ENCODE measurements at regions not wholly inside any gene's neighbourhood (a gene's known extent, or its start where the extent isn't known, plus 50 kb on each side); places are given as distances from the start of the nearest gene placed in this dataset.

GRCh38 chr5:74201334-74202081 is 439.0 kb downstream of the ENC1 start:
- Histone ChIP-seq H3K9ac (ENCODE audit: low read length) (no peak overlapping the region), H3K9me3 (ENCODE audit: control insufficient read depth, low read length) (no peaks in the 10 kb centered on the region), H3K4me1 (ENCODE audit: control insufficient read depth, insufficient read depth, low read length) (peaks cover 14% of the 10 kb centered on the region), H3K27me3 (replicated peaks; ENCODE audit: control insufficient read depth, insufficient read depth, low read length) (no peaks in the 10 kb centered on the region), H3K36me3 (ENCODE audit: control insufficient read depth, insufficient read depth, low read length, severe bottlenecking) (no peaks in the 10 kb centered on the region), H3K4me3 (ENCODE audit: low read length) (no peak overlapping the region)
- no peak for DNase-seq (ENCODE audit: low read depth)

DNA sequence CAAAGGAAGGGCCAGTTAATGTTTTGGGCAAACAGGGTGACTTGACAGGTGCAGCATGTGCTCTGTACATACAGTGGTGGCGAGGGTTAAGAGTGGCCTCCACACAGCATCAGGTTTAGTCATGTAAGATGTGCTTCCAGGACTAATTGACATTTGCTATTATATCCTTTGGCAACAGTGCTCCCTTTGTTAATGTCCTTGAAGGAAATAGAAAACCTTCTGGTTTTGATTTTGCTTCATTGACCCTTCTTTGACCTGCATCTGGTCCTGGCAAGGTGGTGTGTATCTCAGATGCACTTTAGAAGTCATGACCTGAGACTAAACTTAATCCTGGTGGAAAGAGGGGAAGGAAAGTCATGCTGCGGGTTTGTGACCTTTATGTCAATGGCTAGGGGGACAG is 440.0 kb downstream of the ENC1 start:
- Histone ChIP-seq H3K36me3 (ENCODE audit: control insufficient read depth, insufficient read depth, low read length, severe bottlenecking) (no peaks in the 10 kb centered on the region), H3K9me3 (ENCODE audit: control insufficient read depth, low read length) (no peaks in the 10 kb centered on the region), H3K4me1 (ENCODE audit: control insufficient read depth, insufficient read depth, low read length) (peaks cover 6% of the 10 kb centered on the region)

DNA sequence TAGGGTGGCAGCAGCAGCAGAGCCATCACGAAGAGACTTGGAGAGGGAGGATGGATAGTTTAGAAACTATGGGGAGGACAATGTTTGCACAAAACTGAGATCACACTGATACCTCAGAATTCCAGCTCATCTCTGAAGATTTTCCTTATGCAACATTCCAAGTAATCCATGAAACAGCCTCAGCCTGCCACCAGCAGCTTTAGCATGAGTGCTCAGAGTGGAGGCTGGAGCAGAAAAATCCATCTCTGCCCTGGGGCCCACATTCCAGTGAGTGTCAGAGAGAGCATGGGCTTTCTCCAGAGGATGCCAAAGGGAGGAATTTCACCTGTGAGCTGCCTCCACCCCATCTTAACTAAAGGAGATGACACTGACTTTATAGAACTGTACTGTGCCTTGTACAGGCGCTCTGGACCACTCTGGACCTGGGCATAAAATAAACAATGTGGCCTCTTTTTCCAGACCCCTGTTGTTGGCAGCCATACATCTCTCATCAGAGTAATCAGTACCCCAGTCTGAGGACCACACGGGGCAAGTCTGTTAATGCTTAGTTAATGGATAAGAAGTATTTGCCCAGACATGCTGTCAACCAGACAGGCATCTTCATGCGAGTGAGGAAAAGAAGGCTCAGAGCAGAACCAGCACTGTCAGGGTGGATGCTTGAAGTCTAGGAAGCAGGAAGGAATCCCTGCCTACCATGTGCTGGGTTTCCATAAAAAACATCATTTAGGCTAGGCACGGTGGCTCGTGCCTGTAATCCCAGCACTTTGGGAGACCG is 440.9 kb downstream of the ENC1 start:
- Histone ChIP-seq H3K27me3 (replicated peaks; ENCODE audit: control insufficient read depth, insufficient read depth, low read length) (no peaks in the 10 kb centered on the region), H3K9ac (ENCODE audit: low read length) (no peak overlapping the region), H3K9me3 (ENCODE audit: control insufficient read depth, low read length) (no peaks in the 10 kb centered on the region), H3K4me1 (ENCODE audit: control insufficient read depth, insufficient read depth, low read length) (peaks cover 6% of the 10 kb centered on the region), H3K36me3 (ENCODE audit: control insufficient read depth, insufficient read depth, low read length, severe bottlenecking) (no peaks in the 10 kb centered on the region), H3K4me3 (ENCODE audit: low read length) (no peak overlapping the region)
- peak; percentile 53 for DNase-seq (ENCODE audit: low read depth)

More for the DNA sequence above, 440.0 kb downstream of the ENC1 start:
- H3K27me3 ChIP-seq (replicated peaks; ENCODE audit: control insufficient read depth, insufficient read depth, low read length): no peaks in the 10 kb centered on the region
- no peak for DNase-seq (ENCODE audit: low read depth)
- no peak overlapping the region for H3K9ac ChIP-seq (ENCODE audit: low read length)
- H3K4me3 ChIP-seq (ENCODE audit: low read length): no peak overlapping the region

DNA sequence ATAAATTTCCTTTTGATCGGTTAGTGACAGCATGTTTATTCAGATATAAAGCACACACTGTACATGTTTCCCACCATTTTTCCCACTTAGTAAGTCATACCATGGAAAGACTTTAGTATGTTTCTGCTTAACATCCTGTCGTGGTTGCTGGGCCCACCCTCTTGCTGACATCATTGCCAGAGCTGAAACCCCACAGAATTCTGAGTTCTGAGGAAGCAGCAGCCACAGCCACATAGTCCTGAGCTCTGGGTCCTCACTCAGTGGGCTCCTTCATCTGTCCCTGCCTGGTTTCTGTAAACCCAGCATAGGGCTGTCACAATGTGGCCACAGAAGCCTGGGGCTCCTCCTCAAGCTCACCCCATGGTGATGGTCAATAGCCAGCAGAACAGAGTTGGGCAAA is 441.5 kb downstream of the ENC1 start:
- H3K27me3 ChIP-seq (replicated peaks; ENCODE audit: control insufficient read depth, insufficient read depth, low read length): no peaks in the 10 kb centered on the region
- peaks cover 6% of the 10 kb centered on the region for H3K4me1 ChIP-seq (ENCODE audit: control insufficient read depth, insufficient read depth, low read length)
- no peaks in the 10 kb centered on the region for H3K36me3 ChIP-seq (ENCODE audit: control insufficient read depth, insufficient read depth, low read length, severe bottlenecking)
- no peak overlapping the region for H3K9ac ChIP-seq (ENCODE audit: low read length)
- no peaks in the 10 kb centered on the region for H3K9me3 ChIP-seq (ENCODE audit: control insufficient read depth, low read length)
- no peak overlapping the region for H3K4me3 ChIP-seq (ENCODE audit: low read length)
- no peak for DNase-seq (ENCODE audit: low read depth)

DNA sequence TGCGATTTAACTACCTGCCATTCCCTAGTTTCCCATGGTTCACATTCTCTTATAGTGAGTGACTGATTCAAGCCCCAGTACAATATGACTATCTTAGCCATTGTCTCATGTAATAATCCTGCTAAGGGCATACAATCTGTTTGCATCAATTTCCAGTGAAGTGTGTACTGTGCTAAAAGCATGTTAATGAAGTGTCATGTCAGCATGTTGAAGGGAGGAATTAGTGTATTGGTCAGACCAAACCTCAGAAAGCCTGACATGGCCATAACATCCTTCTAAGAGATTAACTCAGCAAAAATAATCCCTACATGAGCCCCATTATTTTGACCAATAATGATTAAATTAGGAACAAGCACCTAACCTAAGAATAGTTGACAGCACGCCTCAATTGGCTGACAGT is 442.4 kb downstream of the ENC1 start:
- Histone ChIP-seq H3K9ac (ENCODE audit: low read length) (no peak overlapping the region), H3K4me1 (ENCODE audit: control insufficient read depth, insufficient read depth, low read length) (peaks cover 7% of the 10 kb centered on the region), H3K9me3 (ENCODE audit: control insufficient read depth, low read length) (no peaks in the 10 kb centered on the region), H3K27me3 (replicated peaks; ENCODE audit: control insufficient read depth, insufficient read depth, low read length) (no peaks in the 10 kb centered on the region), H3K4me3 (ENCODE audit: low read length) (no peak overlapping the region), H3K36me3 (ENCODE audit: control insufficient read depth, insufficient read depth, low read length, severe bottlenecking) (no peaks in the 10 kb centered on the region)
- DNase-seq (ENCODE audit: low read depth): no peak

DNA sequence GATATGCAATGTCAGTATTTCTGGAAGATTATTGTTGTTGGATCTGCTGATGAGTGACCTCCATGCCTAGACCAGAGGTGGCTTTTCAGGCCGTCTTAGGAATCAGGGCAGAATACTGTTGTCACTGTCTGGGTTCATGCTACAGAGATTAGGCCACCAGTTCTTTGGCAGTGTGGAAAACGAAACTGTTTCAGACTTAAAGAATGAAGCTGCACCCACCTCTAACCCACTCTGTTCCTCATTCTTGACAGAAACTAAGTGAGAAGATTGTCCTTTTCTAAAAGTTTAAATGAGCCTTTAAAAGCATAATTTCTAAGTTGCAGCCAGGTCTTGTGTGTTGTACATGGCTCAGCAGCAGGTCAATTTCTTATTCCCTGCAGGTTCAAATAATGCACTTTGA is 444.3 kb downstream of the ENC1 start:
- no peak overlapping the region for H3K9ac ChIP-seq (ENCODE audit: low read length)
- H3K27me3 ChIP-seq (replicated peaks; ENCODE audit: control insufficient read depth, insufficient read depth, low read length): no peaks in the 10 kb centered on the region
- peaks cover 7% of the 10 kb centered on the region for H3K4me1 ChIP-seq (ENCODE audit: control insufficient read depth, insufficient read depth, low read length)
- no peak for DNase-seq (ENCODE audit: low read depth)
- no peaks in the 10 kb centered on the region for H3K9me3 ChIP-seq (ENCODE audit: control insufficient read depth, low read length)
- H3K36me3 ChIP-seq (ENCODE audit: control insufficient read depth, insufficient read depth, low read length, severe bottlenecking): no peaks in the 10 kb centered on the region
- no peak overlapping the region for H3K4me3 ChIP-seq (ENCODE audit: low read length)

DNA sequence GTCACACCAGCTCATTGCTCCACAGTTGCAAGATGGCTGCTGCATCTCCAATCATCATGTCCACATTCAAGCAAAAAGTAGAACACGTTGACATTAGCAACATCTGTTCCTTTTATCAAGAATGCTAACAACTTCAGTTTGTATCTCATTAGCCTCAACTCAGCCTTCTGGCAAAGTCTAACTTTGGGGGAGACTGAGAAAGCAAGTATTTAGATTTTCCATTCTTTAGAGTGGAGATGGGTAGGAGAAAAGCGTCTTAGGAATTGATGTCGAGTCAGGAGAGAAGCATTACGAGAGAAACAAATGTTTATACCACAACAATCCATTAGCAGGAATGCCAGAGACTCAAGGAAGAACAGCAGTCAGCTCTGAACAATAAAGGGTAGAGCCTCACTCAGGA is 446.3 kb downstream of the ENC1 start:
- Histone ChIP-seq H3K27me3 (replicated peaks; ENCODE audit: control insufficient read depth, insufficient read depth, low read length) (no peaks in the 10 kb centered on the region), H3K4me3 (ENCODE audit: low read length) (no peak overlapping the region)
- no peak for DNase-seq (ENCODE audit: low read depth)

DNA sequence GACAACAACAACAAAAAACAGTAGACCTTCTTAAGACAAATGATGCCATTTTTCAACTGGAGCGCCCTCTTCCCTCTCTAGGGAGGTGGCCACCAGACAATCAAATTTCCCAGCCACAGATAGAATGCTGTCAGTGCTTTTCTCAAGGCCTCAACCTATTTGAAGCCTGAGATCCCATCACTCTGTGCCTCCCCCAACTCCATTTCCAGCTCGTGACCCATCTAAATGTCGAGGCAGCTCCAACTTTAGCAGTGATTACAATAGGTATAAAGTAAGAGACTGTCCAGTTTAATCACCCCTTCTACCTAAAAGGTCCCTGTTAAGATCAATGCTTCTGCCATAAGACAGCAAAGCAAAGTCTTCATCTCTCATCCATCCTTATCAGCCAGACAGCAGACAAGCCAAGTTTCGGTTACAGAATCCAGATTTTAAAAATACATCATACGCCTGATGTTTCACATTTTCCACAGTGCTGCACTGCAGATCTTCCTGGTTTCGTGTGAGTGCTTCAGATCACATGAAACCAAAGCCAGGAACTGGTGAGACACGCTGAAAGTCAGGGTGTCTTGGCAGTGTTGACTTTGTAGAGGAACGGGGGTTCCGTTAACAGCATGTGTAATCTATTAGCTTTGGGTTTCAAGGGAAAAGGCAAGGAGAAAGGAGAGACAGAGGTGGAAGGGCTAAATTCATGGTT is 447.8 kb downstream of the ENC1 start:
- no peak for DNase-seq (ENCODE audit: low read depth)
- H3K4me1 ChIP-seq (ENCODE audit: control insufficient read depth, insufficient read depth, low read length): peaks cover 5% of the 10 kb centered on the region
- no peaks in the 10 kb centered on the region for H3K36me3 ChIP-seq (ENCODE audit: control insufficient read depth, insufficient read depth, low read length, severe bottlenecking)
- peak overlapping the region; percentile 20 for H3K4me3 ChIP-seq (ENCODE audit: low read length)
- no peaks in the 10 kb centered on the region for H3K27me3 ChIP-seq (replicated peaks; ENCODE audit: control insufficient read depth, insufficient read depth, low read length)
- peak overlapping the region; percentile 46 for H3K9ac ChIP-seq (ENCODE audit: low read length)
- peaks cover 5% of the 10 kb centered on the region for H3K9me3 ChIP-seq (ENCODE audit: control insufficient read depth, low read length)

More for the DNA sequence above, 446.3 kb downstream of the ENC1 start:
- Histone ChIP-seq H3K9ac (ENCODE audit: low read length) (no peak overlapping the region), H3K36me3 (ENCODE audit: control insufficient read depth, insufficient read depth, low read length, severe bottlenecking) (no peaks in the 10 kb centered on the region), H3K4me1 (ENCODE audit: control insufficient read depth, insufficient read depth, low read length) (peaks cover 5% of the 10 kb centered on the region), H3K9me3 (ENCODE audit: control insufficient read depth, low read length) (peaks cover under 1% of the 10 kb centered on the region)

GRCh38 chr5:74188351-74189105 is 452.0 kb downstream of the ENC1 start:
- Histone ChIP-seq H3K27me3 (replicated peaks; ENCODE audit: control insufficient read depth, insufficient read depth, low read length) (no peaks in the 10 kb centered on the region), H3K9ac (ENCODE audit: low read length) (no peak overlapping the region), H3K36me3 (ENCODE audit: control insufficient read depth, insufficient read depth, low read length, severe bottlenecking) (no peaks in the 10 kb centered on the region), H3K4me3 (ENCODE audit: low read length) (no peak overlapping the region), H3K4me1 (ENCODE audit: control insufficient read depth, insufficient read depth, low read length) (peaks cover 39% of the 10 kb centered on the region), H3K9me3 (ENCODE audit: control insufficient read depth, low read length) (peaks cover 5% of the 10 kb centered on the region)
- DNase-seq (ENCODE audit: low read depth): no peak

GRCh38 chr5:74187757-74188156 is 452.8 kb downstream of the ENC1 start:
- Histone ChIP-seq H3K9ac (ENCODE audit: low read length) (no peak overlapping the region), H3K4me3 (ENCODE audit: low read length) (no peak overlapping the region), H3K27me3 (replicated peaks; ENCODE audit: control insufficient read depth, insufficient read depth, low read length) (no peaks in the 10 kb centered on the region), H3K4me1 (ENCODE audit: control insufficient read depth, insufficient read depth, low read length) (peaks cover 34% of the 10 kb centered on the region), H3K9me3 (ENCODE audit: control insufficient read depth, low read length) (peaks cover 5% of the 10 kb centered on the region), H3K36me3 (ENCODE audit: control insufficient read depth, insufficient read depth, low read length, severe bottlenecking) (no peaks in the 10 kb centered on the region)
- no peak for DNase-seq (ENCODE audit: low read depth)

Measured in adipocyte (in vitro differentiated cells).